ENCODE measurements at regions not wholly inside any gene's neighbourhood (a gene's known extent, or its start where the extent isn't known, plus 50 kb on each side); places are given as distances from the start of the nearest gene placed in this dataset.

GRCh38 chr13:37456041-37456440 is 142.5 kb downstream of the POSTN start:
- no peaks in the 10 kb centered on the region for H3K9me2 ChIP-seq (replicated peaks; ENCODE audit: low read length)
- no peak overlapping the region for H3K27ac ChIP-seq (ENCODE audit: low read length)
- no peak for ATAC-seq
- no TSS peak for BruUV-seq (replicated peaks)
- ChIA-PET CTCF (no interaction called here), POLR2A (ENCODE audit: unreplicated experiment) (no interaction called here)
- H3K4me3 ChIP-seq (ENCODE audit: low read length), result no peak overlapping the region
- no peaks in the 10 kb centered on the region for H3F3A ChIP-seq (ENCODE audit: low read length, unreplicated experiment)
- H3K36me3 ChIP-seq (ENCODE audit: low read depth, low read length), result no peaks in the 10 kb centered on the region
- H3K4me2 ChIP-seq (ENCODE audit: low read length), result no peak overlapping the region
- TF ChIP-seq EZH2phosphoT487 (IDR thresholded peaks at IDR 0.05; ENCODE audit: borderline replicate concordance, low read length), result no peak
- TF ChIP-seq CTCF (conservative IDR thresholded peaks at IDR 0.05; ENCODE audit: low read depth, low read length), result no peak
- no peak for TF ChIP-seq EZH2 (IDR thresholded peaks at IDR 0.05; ENCODE audit: low read length, unreplicated experiment)
- intact Hi-C loops (cut with micrococcal nuclease), result no loop called here
- no peaks in the 10 kb centered on the region for H3K79me2 ChIP-seq (ENCODE audit: low read length)
- no peak overlapping the region for H3K9ac ChIP-seq (ENCODE audit: low read length)
- no peaks in the 10 kb centered on the region for H3K4me1 ChIP-seq (ENCODE audit: insufficient read depth, low read length)
- no peak for DNase-seq
- no peaks in the 10 kb centered on the region for H3K27me3 ChIP-seq (ENCODE audit: low read length)
- no peak overlapping the region for H2AFZ ChIP-seq (ENCODE audit: low read length)
- no peaks in the 10 kb centered on the region for H4K20me1 ChIP-seq (ENCODE audit: low read length)
- H3K9me3 ChIP-seq (ENCODE audit: low read length), result no peaks in the 10 kb centered on the region

GRCh38 chr13:37453246-37453645 is 145.3 kb downstream of the POSTN start:
- Histone ChIP-seq H3K4me1 (ENCODE audit: insufficient read depth, low read length) (no peaks in the 10 kb centered on the region), H4K20me1 (ENCODE audit: low read length) (no peaks in the 10 kb centered on the region), H3K27ac (ENCODE audit: low read length) (no peak overlapping the region), H3K4me2 (ENCODE audit: low read length) (no peak overlapping the region), H3K9me2 (replicated peaks; ENCODE audit: low read length) (no peaks in the 10 kb centered on the region), H2AFZ (ENCODE audit: low read length) (no peak overlapping the region), H3K9ac (ENCODE audit: low read length) (no peak overlapping the region), H3K36me3 (ENCODE audit: low read depth, low read length) (no peaks in the 10 kb centered on the region), H3K27me3 (ENCODE audit: low read length) (no peaks in the 10 kb centered on the region), H3F3A (ENCODE audit: low read length, unreplicated experiment) (no peaks in the 10 kb centered on the region), H3K9me3 (ENCODE audit: low read length) (no peaks in the 10 kb centered on the region), H3K4me3 (ENCODE audit: low read length) (no peak overlapping the region), H3K79me2 (ENCODE audit: low read length) (no peaks in the 10 kb centered on the region)
- DNase-seq (no peak), ATAC-seq (no peak)
- POLR2A ChIA-PET (ENCODE audit: unreplicated experiment), result no interaction called here
- CTCF ChIA-PET, result no interaction called here
- no peak for TF ChIP-seq EZH2phosphoT487 (IDR thresholded peaks at IDR 0.05; ENCODE audit: borderline replicate concordance, low read length)
- TF ChIP-seq CTCF (conservative IDR thresholded peaks at IDR 0.05; ENCODE audit: low read depth, low read length), result no peak
- TF ChIP-seq EZH2 (IDR thresholded peaks at IDR 0.05; ENCODE audit: low read length, unreplicated experiment), result no peak
- intact Hi-C loops (cut with micrococcal nuclease), result no loop called here
- no TSS peak for BruUV-seq (replicated peaks)

- H3K27me3 ChIP-seq (ENCODE audit: low read length), result no peaks in the 10 kb centered on the region
- no peaks in the 10 kb centered on the region for H3K36me3 ChIP-seq (ENCODE audit: low read depth, low read length)
- no peak overlapping the region for H2AFZ ChIP-seq (ENCODE audit: low read length)
- DNase-seq, result no peak
- H3K4me2 ChIP-seq (ENCODE audit: low read length), result no peak overlapping the region
- no peaks in the 10 kb centered on the region for H3K9me2 ChIP-seq (replicated peaks; ENCODE audit: low read length)
- intact Hi-C loops (cut with micrococcal nuclease), result no loop called here
- POLR2A ChIA-PET (ENCODE audit: unreplicated experiment), result no interaction called here
- CTCF ChIA-PET, result no interaction called here
- H3K9me3 ChIP-seq (ENCODE audit: low read length), result no peaks in the 10 kb centered on the region
- no peak for ATAC-seq
- H3K27ac ChIP-seq (ENCODE audit: low read length), result no peak overlapping the region
- no peak for TF ChIP-seq CTCF (conservative IDR thresholded peaks at IDR 0.05; ENCODE audit: low read depth, low read length)
- no peak for TF ChIP-seq EZH2 (IDR thresholded peaks at IDR 0.05; ENCODE audit: low read length, unreplicated experiment)
- TF ChIP-seq EZH2phosphoT487 (IDR thresholded peaks at IDR 0.05; ENCODE audit: borderline replicate concordance, low read length), result no peak
- no peaks in the 10 kb centered on the region for H3F3A ChIP-seq (ENCODE audit: low read length, unreplicated experiment)
- no peaks in the 10 kb centered on the region for H3K79me2 ChIP-seq (ENCODE audit: low read length)
- no peak overlapping the region for H3K4me3 ChIP-seq (ENCODE audit: low read length)
- H3K9ac ChIP-seq (ENCODE audit: low read length), result no peak overlapping the region
- no TSS peak for BruUV-seq (replicated peaks)
- H3K4me1 ChIP-seq (ENCODE audit: insufficient read depth, low read length), result no peaks in the 10 kb centered on the region
- H4K20me1 ChIP-seq (ENCODE audit: low read length), result no peaks in the 10 kb centered on the region
These were observed 148.3 kb downstream of the POSTN start for GRCh38 chr13:37450276-37450675.
